Astrocyte of the cerebellum (primary cell): ENCODE measurements at regions not wholly inside any gene's neighbourhood (a gene's known extent, or its start where the extent isn't known, plus 50 kb on each side); places are given as distances from the start of the nearest gene placed in this dataset.

Experiments
- DNase-seq: peaks from one replicate; pipeline ENCODE4 v3.0.0-alpha.2; 2011; ENCODE audit warnings: low read depth
- H3K4me3 ChIP-seq: 2 replicates; pipeline ENCODE4 v1.5.1; 2011; ENCODE audit warnings: mild to moderate bottlenecking, low read depth, low read length, moderate library complexity
- CTCF ChIP-seq: IDR thresholded peaks from 2 replicates; pipeline ENCODE4 v1.5.1; 2012; ENCODE audit warnings: low read length, low read depth, moderate library complexity, mild to moderate bottlenecking; ENCODE audit errors: missing control alignments
- in situ Hi-C: cut with HindIII; loops from 2 replicates; pipeline ENCODE4 v1.10.0; 2017; ENCODE audit warnings: low sequenced_read_pairs

DNA sequence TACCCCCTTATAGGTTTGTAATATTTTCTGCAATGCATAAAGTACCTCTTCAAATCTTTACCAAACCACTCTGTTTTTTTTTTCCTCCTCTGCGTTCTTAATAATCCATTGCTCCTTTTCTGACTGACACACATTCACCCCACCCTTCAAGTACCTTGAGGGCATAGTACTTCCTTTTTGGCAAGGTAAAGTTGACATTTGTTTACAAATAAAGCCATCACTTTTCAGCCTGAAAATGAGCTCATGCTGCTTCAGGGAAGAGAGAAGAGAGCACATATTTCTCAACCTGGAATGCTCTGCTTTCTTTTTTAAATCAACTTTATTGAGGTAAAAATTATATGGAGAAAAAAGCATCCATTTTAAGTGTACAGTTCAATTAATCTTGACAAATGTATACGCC, 113.9 kb downstream of the AGTR2 start:
- TF ChIP-seq CTCF, result no peak
- H3K4me3 ChIP-seq, result no peak overlapping the region
- DNase-seq, result no peak
- in situ Hi-C loops, result no loop called here

GRCh38 chrX:116285501-116285900, 115.0 kb downstream of the AGTR2 start:
- H3K4me3 ChIP-seq, result no peak overlapping the region
- in situ Hi-C loops, result no loop called here
- TF ChIP-seq CTCF, result no peak
- DNase-seq, result no peak

DNA sequence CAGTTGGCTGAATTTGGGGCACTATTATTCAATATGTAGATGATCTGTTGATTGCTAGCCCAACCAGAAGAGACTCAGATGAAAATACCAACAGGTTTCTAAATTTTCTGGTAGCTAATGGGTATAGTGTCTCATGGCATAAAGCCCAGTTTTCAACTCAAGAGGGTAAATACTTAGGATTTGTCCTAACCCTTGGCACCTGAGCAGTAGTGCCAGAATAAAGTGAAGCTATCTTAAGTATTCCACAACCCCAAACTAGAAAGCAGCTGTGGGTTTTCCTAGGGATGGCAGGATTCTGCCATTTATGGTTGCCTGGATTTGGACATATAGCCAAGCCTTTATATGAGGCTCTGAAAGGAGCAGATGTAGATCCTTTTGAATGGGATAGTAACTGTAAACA, 119.0 kb downstream of the AGTR2 start:
- no peak overlapping the region for H3K4me3 ChIP-seq
- TF ChIP-seq CTCF, result no peak
- DNase-seq, result no peak
- in situ Hi-C loops, result no loop called here

DNA sequence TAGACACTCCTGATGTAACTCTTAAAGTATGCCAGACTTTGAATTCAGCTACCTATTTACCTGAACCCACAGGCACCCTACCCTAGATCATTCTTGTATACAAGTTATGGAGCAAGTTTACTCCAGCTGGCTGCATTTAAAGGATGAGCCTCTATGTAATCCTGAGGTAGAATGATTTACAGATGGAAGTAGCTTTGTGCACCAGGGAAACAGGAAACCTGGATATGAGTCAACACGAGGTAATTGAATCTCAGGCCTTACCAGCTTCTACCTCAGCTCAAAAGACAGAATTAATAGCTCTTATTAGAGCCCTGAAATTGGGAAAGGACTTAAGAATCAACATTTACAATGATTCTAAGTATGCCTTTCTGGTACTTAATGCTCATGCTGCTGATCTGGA, 119.8 kb downstream of the AGTR2 start:
- in situ Hi-C loops, result no loop called here
- TF ChIP-seq CTCF, result no peak

DNA sequence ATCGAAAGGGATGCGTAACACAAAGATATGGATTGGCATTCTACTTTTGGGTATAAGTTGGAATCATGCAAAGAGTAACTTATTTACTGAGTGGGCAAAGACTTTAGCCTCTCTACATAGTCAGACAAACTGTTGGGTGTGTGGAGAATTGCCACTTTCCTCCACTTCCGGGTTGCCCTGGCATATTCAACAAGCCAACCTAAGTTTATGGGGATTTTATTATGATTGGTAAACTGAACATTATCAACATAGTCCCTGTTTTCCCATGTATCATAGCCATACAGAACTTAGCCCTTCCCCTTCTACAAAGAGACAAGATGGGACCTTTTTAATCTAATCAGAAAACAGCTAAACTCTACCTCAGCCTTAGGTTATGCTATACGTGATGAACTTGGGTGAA, 121.6 kb downstream of the AGTR2 start:
- no peak for DNase-seq
- TF ChIP-seq CTCF, result no peak
- no peak overlapping the region for H3K4me3 ChIP-seq
- in situ Hi-C loops, result no loop called here

More for the DNA sequence above, 119.8 kb downstream of the AGTR2 start:
- H3K4me3 ChIP-seq, result no peak overlapping the region
- no peak for DNase-seq

DNA sequence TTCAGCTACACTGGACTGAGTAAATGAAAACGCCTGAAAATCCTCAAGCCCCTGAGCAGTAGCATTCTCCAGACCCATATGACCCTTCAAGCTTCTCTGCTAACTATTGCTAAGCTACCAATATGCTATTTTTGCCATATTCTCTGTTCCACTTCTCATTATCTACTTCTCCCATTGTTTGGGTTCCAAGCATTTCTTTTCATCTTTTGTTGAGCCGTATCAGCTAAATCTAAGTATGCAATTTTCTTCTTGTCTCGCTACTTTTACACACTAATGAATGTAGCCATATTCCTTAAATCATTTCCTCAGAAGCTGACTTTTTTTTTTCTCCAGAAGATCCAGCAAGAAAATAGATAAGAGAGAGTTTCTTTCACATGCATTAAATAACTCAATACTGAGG, 128.4 kb downstream of the AGTR2 start:
- in situ Hi-C loops, result no loop called here
- H3K4me3 ChIP-seq, result no peak overlapping the region
- DNase-seq, result no peak
- no peak for TF ChIP-seq CTCF

- H3K4me3 ChIP-seq, result no peak overlapping the region
- in situ Hi-C loops, result no loop called here
- TF ChIP-seq CTCF, result no peak
- DNase-seq, result no peak
Observed at GRCh38 chrX:116306218-116306617, 130.2 kb upstream of the SLC6A14 start.
